GM12872 (cell line): ENCODE measurements at regions not wholly inside any gene's neighbourhood (a gene's known extent, or its start where the extent isn't known, plus 50 kb on each side); places are given as distances from the start of the nearest gene placed in this dataset.

Source experiments
- TF ChIP-seq, protein P1 (sequence below): IDR thresholded peaks from 3 replicates; pipeline ENCODE4 v1.5.1; 2011; ENCODE audit warnings: low read depth, mild to moderate bottlenecking, low read length, moderate library complexity; ENCODE audit not compliant: insufficient read depth

DNA sequence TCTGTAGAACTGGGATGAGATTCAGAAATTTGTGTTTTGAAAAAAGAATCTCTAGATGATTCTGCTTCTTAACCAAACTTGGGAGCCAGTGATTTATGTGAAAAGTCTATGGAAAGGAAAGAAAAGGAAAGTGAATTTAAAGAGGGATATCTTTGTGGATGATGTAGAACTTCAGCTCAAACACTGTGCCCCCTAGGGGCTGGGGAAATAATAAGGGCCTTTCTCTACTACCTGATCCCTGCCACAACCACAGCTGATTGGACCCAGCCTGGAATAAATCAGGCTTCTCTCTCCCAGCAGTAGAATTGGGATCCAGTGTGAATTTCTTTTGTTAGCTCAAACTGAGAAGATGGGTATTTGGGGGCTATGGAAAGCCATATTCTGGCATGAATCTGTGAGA is 155.0 kb downstream of the PRELID2 start:
- TF ChIP-seq, protein P1, sequence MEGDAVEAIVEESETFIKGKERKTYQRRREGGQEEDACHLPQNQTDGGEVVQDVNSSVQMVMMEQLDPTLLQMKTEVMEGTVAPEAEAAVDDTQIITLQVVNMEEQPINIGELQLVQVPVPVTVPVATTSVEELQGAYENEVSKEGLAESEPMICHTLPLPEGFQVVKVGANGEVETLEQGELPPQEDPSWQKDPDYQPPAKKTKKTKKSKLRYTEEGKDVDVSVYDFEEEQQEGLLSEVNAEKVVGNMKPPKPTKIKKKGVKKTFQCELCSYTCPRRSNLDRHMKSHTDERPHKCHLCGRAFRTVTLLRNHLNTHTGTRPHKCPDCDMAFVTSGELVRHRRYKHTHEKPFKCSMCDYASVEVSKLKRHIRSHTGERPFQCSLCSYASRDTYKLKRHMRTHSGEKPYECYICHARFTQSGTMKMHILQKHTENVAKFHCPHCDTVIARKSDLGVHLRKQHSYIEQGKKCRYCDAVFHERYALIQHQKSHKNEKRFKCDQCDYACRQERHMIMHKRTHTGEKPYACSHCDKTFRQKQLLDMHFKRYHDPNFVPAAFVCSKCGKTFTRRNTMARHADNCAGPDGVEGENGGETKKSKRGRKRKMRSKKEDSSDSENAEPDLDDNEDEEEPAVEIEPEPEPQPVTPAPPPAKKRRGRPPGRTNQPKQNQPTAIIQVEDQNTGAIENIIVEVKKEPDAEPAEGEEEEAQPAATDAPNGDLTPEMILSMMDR = peak; percentile 49

DNA sequence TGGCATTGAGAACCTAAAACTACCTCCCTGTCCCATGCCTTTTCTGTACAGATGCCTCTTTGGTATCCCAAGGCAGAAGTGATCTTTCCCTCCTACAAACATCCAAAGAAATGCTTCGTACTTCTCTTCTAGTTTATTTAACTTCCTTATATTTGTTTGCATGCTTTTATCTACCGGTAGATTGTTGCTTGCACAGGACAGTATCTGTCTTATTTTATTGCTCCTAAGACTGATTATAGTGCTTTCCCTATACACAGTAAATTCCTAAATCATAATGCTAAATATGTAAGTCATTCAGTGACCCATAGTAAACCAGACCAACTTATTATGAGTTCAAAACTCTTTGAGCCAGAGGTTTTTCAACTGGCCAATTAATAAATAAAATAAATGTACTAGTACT is 156.9 kb downstream of the PRELID2 start:
- TF ChIP-seq, protein P1 = no peak

DNA sequence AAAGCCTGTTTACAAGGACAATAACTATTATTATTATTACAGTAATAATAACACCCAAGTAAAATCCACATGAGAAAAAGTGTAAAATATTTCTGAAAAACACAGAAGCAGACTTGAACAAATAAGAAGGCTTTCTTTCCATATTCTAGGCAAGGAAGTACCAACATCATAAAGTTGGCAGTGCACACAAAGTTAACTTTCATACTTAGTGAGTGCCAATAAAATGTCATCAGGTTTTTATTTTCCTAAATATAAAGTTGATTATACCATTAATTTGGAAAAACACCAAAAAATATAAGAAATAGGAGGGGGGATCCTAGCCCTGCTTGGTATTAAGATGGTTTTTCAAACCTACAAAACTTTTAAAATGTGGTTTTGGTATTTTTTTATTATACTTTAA is 161.4 kb downstream of the PRELID2 start:
- TF ChIP-seq, protein P1 = no peak

DNA sequence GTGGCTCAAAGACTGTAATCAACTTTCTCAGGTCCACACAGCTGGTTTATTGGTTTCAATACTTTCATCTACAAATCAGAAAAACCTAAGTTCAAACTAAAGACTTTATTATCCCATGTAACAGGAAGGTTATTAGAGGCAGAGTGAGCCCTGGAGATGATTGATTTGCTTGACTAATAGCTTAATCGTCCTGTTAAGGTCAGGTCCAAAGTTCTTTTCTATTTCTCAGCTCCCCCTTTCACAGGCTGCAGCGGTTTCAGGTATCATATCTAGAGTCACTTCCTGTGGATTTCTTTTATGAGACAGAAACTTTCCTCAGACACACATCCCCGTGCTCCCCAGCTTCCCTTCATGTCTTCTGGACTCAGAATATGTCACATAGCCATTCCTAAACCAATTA is 166.4 kb downstream of the PRELID2 start:
- TF ChIP-seq, protein P1 = no peak

DNA sequence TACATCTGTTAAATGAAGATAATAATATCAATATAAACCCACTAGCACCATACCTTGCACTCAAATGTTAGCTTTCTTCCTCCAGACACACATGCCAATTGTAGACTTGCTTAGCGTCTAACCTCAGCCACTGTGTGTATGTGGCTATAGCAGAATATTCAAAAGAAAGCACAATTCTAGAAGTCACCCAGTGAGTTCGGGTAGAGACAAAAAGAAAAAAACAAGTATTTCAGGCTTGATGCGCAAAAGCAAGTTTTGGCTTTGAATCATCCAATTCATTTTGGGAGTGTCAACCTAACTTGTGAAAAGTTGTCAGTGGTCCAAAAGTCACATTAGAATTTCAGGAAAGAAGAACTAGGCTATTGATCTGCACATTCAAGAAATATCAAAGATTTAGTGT is 167.4 kb downstream of the PRELID2 start:
- TF ChIP-seq, protein P1 = no peak

DNA sequence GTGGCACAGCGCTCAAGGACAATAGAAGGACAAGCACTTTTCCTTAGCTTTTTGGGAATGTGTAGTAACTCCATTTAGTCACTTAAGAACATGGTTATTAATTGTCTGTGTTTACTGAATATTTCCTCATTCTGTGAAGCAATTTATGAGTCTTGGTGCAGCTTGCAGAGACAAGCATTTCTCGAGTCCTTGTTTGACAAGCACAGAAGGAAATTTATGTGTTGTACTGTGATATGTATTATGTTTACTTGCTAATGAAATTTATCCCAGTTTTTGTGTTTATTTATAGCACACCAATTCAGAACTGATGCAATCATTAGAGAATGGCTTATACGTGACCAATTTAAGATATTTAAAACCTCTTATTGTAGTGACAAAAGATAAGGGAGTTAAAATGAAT is 168.6 kb downstream of the PRELID2 start:
- TF ChIP-seq, protein P1 = no peak

DNA sequence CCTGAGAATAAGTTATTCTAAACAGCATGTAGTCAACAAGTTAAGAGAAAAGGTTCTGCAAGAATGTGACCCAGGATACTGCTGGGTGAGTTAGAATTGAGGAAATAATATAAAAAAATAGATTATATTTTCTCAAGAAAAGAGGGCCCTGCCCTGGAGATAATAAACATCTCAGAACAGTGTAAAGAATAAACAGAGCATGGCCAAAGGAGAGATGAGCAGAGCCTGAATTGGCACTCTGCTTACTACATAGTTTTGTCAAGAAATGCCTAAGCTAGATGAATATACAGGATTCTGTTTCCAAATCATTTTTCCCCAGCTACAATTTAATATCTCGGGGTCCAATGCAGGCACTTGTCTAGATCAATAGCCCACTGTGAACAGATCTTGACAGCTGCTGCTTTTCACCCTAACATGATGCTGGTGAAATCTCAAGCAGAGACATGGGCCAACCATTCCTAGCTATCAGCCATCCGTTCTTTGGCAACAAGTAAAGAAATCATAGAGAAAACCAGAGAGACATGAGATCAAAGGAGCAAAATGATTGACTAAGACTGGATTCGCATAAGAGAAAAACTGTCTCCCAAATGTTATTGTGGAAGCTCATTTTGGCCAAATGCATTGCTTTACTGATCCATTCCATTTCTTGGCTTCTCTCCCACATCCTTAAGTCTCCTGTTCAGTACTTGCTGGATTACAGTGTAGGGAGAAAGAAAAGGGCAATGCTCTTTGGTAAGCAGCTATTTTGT is 173.2 kb downstream of the PRELID2 start:
- TF ChIP-seq, protein P1 = no peak
